ENCODE measurements at regions not wholly inside any gene's neighbourhood (a gene's known extent, or its start where the extent isn't known, plus 50 kb on each side); places are given as distances from the start of the nearest gene placed in this dataset.
"Not testable (repeated sequence)": the region's sequence is repeated elsewhere in the genome, so short reads cannot be mapped to it uniquely, and the experiment has no call there.

GRCh38 chr1:190942475-190942874 lies 464.8 kb upstream of the BRINP3 start:
- Histone ChIP-seq H3K23ac (ENCODE audit: insufficient read length, low read depth, low read length) (no peak overlapping the region), H3T11ph (ENCODE audit: low read length) (no peak overlapping the region), H2BK20ac (ENCODE audit: low read depth, low read length, poor library complexity, severe bottlenecking) (no peak overlapping the region), H3K4me1 (ENCODE audit: insufficient read depth, low read length) (no peaks in the 10 kb centered on the region), H3K56ac (ENCODE audit: insufficient read length, low read depth, low read length) (no peak overlapping the region), H2AK5ac (ENCODE audit: insufficient read length, low read length) (no peak overlapping the region), H3K18ac (ENCODE audit: insufficient read length, low read depth, low read length) (no peak overlapping the region), H3K27ac (ENCODE audit: insufficient read length, low read depth, low read length) (no peak overlapping the region), H3K23me2 (ENCODE audit: insufficient read length, low read depth, low read length, poor library complexity, severe bottlenecking) (no peaks in the 10 kb centered on the region), H4K91ac (ENCODE audit: insufficient read length, low read depth, low read length) (no peak overlapping the region), H3K79me2 (ENCODE audit: insufficient read depth, low read length) (no peaks in the 10 kb centered on the region), H3K14ac (ENCODE audit: insufficient read depth, low read length) (no peak overlapping the region), H3K4me2 (ENCODE audit: insufficient read depth, insufficient read length, low read length) (no peak overlapping the region), H3K9me3 (ENCODE audit: control insufficient read depth, low read depth, low read length) (no peaks in the 10 kb centered on the region), H2BK5ac (ENCODE audit: insufficient read length, low read length) (no peak overlapping the region), H4K5ac (ENCODE audit: insufficient read length, low read depth, low read length) (no peak overlapping the region), H3K9ac (ENCODE audit: extremely low read depth, insufficient read length, low read length) (no peak overlapping the region), H2BK15ac (ENCODE audit: low read depth, low read length) (no peak overlapping the region), H2BK120ac (ENCODE audit: low read depth, low read length, poor library complexity, severe bottlenecking) (no peak overlapping the region), H4K20me1 (ENCODE audit: control insufficient read depth, insufficient read depth, insufficient read length) (no peaks in the 10 kb centered on the region), H2BK12ac (ENCODE audit: insufficient read length, low read depth, low read length) (no peak overlapping the region), H3K4ac (ENCODE audit: low read depth, low read length) (no peak overlapping the region), H3K27me3 (ENCODE audit: insufficient read depth, low read length) (no peaks in the 10 kb centered on the region), H3K79me1 (ENCODE audit: insufficient read depth, low read depth, low read length, poor library complexity, severe bottlenecking) (no peaks in the 10 kb centered on the region), H4K8ac (replicated peaks; ENCODE audit: insufficient read length, low read depth, low read length) (no peak overlapping the region), H2AFZ (ENCODE audit: low read length) (no peak overlapping the region)
- no peak for DNase-seq
- H3K9me3 Mint-ChIP-seq = no peaks in the 10 kb centered on the region
- H3K27ac Mint-ChIP-seq = no peak overlapping the region
- no CpG with 5 or more reads among the region's 3 CpGs for WGBS (ENCODE audit: extremely low coverage, insufficient read length, low lambda C conversion rate)
- TF ChIP-seq, protein P1, sequence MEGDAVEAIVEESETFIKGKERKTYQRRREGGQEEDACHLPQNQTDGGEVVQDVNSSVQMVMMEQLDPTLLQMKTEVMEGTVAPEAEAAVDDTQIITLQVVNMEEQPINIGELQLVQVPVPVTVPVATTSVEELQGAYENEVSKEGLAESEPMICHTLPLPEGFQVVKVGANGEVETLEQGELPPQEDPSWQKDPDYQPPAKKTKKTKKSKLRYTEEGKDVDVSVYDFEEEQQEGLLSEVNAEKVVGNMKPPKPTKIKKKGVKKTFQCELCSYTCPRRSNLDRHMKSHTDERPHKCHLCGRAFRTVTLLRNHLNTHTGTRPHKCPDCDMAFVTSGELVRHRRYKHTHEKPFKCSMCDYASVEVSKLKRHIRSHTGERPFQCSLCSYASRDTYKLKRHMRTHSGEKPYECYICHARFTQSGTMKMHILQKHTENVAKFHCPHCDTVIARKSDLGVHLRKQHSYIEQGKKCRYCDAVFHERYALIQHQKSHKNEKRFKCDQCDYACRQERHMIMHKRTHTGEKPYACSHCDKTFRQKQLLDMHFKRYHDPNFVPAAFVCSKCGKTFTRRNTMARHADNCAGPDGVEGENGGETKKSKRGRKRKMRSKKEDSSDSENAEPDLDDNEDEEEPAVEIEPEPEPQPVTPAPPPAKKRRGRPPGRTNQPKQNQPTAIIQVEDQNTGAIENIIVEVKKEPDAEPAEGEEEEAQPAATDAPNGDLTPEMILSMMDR (conservative IDR thresholded peaks at IDR 0.05) = no peak
- H3K27me3 Mint-ChIP-seq (ENCODE audit: low read depth) = no peaks in the 10 kb centered on the region
- no peak overlapping the region for H3K4me3 Mint-ChIP-seq
- 0 out of 4 replicates have a peak, but pooled peaks cover 0 to 2% of the 10 kb centered on the region in 2 experiments for H3K4me1 Mint-ChIP-seq
- no peaks in the 10 kb centered on the region for H3K36me3 Mint-ChIP-seq (ENCODE audit: insufficient read depth in 1 of 3, low read depth in 3 of 3)

- H3T11ph ChIP-seq (ENCODE audit: low read length); H3K4ac ChIP-seq (ENCODE audit: low read depth, low read length); H3K9me3 ChIP-seq (ENCODE audit: control insufficient read depth, low read depth, low read length); H2BK15ac ChIP-seq (ENCODE audit: low read depth, low read length); H3K9me3 Mint-ChIP-seq; H3K14ac ChIP-seq (ENCODE audit: insufficient read depth, low read length); H4K91ac ChIP-seq (ENCODE audit: insufficient read length, low read depth, low read length); DNase-seq; H2AK5ac ChIP-seq (ENCODE audit: insufficient read length, low read length); H3K23me2 ChIP-seq (ENCODE audit: insufficient read length, low read depth, low read length, poor library complexity, severe bottlenecking); H2AFZ ChIP-seq (ENCODE audit: low read length); H3K27me3 ChIP-seq (ENCODE audit: insufficient read depth, low read length); H4K8ac ChIP-seq (replicated peaks; ENCODE audit: insufficient read length, low read depth, low read length); H3K4me1 Mint-ChIP-seq; H3K23ac ChIP-seq (ENCODE audit: insufficient read length, low read depth, low read length); H3K4me2 ChIP-seq (ENCODE audit: insufficient read depth, insufficient read length, low read length); H3K9ac ChIP-seq (ENCODE audit: extremely low read depth, insufficient read length, low read length); H3K4me1 ChIP-seq (ENCODE audit: insufficient read depth, low read length); H2BK12ac ChIP-seq (ENCODE audit: insufficient read length, low read depth, low read length); H3K56ac ChIP-seq (ENCODE audit: insufficient read length, low read depth, low read length); H3K79me2 ChIP-seq (ENCODE audit: insufficient read depth, low read length); H4K5ac ChIP-seq (ENCODE audit: insufficient read length, low read depth, low read length); H3K27ac Mint-ChIP-seq; H2BK120ac ChIP-seq (ENCODE audit: low read depth, low read length, poor library complexity, severe bottlenecking); H3K27me3 Mint-ChIP-seq (ENCODE audit: low read depth); H2BK20ac ChIP-seq (ENCODE audit: low read depth, low read length, poor library complexity, severe bottlenecking); H3K79me1 ChIP-seq (ENCODE audit: insufficient read depth, low read depth, low read length, poor library complexity, severe bottlenecking); H3K36me3 Mint-ChIP-seq (ENCODE audit: insufficient read depth in 1 of 3, low read depth in 3 of 3); H3K4me3 Mint-ChIP-seq; H4K20me1 ChIP-seq (ENCODE audit: control insufficient read depth, insufficient read depth, insufficient read length); H3K27ac ChIP-seq (ENCODE audit: insufficient read length, low read depth, low read length); H3K18ac ChIP-seq (ENCODE audit: insufficient read length, low read depth, low read length); H2BK5ac ChIP-seq (ENCODE audit: insufficient read length, low read length): not testable (repeated sequence)
- no CpG with 5 or more reads among the region's 5 CpGs for WGBS (ENCODE audit: extremely low coverage, insufficient read length, low lambda C conversion rate)
Observed at GRCh38 chr1:190943722-190944121, 466.1 kb upstream of the BRINP3 start.
